A549 (cell line): ENCODE measurements at regions not wholly inside any gene's neighbourhood (a gene's known extent, or its start where the extent isn't known, plus 50 kb on each side); places are given as distances from the start of the nearest gene placed in this dataset.

Experiments used
- EP300 ChIP-seq, 2 experiments: fragments of >200 bp; sonication (Bioruptor Twin); formaldehyde crosslinking; IDR thresholded peaks; 2 replicates in 1 of 2; 3 replicates in 1 of 2; pipeline ENCODE4 v1.6.1; 2016 to 2017
- HDAC2 ChIP-seq: fragments of 200-600 bp; sonication (generic); IDR thresholded peaks from 2 replicates; pipeline ENCODE4 v1.6.1; 2016
- HOXA7 ChIP-seq: fragments of 250-450 bp; sonication (Bioruptor Pico); IDR thresholded peaks from 2 replicates; pipeline ENCODE4 v1.5.0; 2020; ENCODE audit warnings: mild to moderate bottlenecking, moderate library complexity
- JUN ChIP-seq, 2 experiments: fragments of >200 bp; sonication (Bioruptor Twin); formaldehyde crosslinking; IDR thresholded peaks; 2 replicates in 1 of 2; 3 replicates in 1 of 2; pipeline ENCODE4 v1.6.1; 2016 to 2017
- KDM1A ChIP-seq: fragments of 200-600 bp; sonication (generic); IDR thresholded peaks from 2 replicates; pipeline ENCODE4 v1.6.1; 2016; ENCODE audit warnings: low read depth, mild to moderate bottlenecking
- MAX ChIP-seq: IDR thresholded peaks from 2 replicates; pipeline ENCODE4 v1.6.1; 2012
- REST ChIP-seq: fragments of 200-600 bp; sonication (generic); IDR thresholded peaks from 2 replicates; pipeline ENCODE4 v1.6.1; 2016; ENCODE audit warnings: antibody characterized with exemption, mild to moderate bottlenecking, moderate library complexity
- SMC3 ChIP-seq: fragments of >200 bp; sonication (Bioruptor Twin); formaldehyde crosslinking; IDR thresholded peaks from 3 replicates; pipeline ENCODE4 v1.6.1; 2018; ENCODE audit warnings: inconsistent platforms
- TF ChIP-seq, protein P1 (sequence below): fragments of >200 bp; sonication (Bioruptor Twin); formaldehyde crosslinking; IDR thresholded peaks from 3 replicates; pipeline ENCODE4 v1.5.1; 2016

GRCh38 chr5:143966280-143966679, 154.3 kb downstream of the HMHB1 start:
- TF ChIP-seq KDM1A, result no peak
- no peak for TF ChIP-seq JUN (IDR thresholded peaks at IDR 0.05)
- TF ChIP-seq, protein P1, sequence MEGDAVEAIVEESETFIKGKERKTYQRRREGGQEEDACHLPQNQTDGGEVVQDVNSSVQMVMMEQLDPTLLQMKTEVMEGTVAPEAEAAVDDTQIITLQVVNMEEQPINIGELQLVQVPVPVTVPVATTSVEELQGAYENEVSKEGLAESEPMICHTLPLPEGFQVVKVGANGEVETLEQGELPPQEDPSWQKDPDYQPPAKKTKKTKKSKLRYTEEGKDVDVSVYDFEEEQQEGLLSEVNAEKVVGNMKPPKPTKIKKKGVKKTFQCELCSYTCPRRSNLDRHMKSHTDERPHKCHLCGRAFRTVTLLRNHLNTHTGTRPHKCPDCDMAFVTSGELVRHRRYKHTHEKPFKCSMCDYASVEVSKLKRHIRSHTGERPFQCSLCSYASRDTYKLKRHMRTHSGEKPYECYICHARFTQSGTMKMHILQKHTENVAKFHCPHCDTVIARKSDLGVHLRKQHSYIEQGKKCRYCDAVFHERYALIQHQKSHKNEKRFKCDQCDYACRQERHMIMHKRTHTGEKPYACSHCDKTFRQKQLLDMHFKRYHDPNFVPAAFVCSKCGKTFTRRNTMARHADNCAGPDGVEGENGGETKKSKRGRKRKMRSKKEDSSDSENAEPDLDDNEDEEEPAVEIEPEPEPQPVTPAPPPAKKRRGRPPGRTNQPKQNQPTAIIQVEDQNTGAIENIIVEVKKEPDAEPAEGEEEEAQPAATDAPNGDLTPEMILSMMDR, result no peak
- no peak for TF ChIP-seq HDAC2
- no peak for TF ChIP-seq SMC3
- no peak for TF ChIP-seq HOXA7 (CRISPR knock-in tag)
- no peak for TF ChIP-seq REST
- no peak for TF ChIP-seq EP300 (IDR thresholded peaks at IDR 0.05)
- no peak for TF ChIP-seq MAX
